HEK293 (cell line): ENCODE measurements at regions not wholly inside any gene's neighbourhood (a gene's known extent, or its start where the extent isn't known, plus 50 kb on each side); places are given as distances from the start of the nearest gene placed in this dataset.

Experiments
- CTCF ChIA-PET: fragments of 350-600 bp; formaldehyde crosslinking; extraction: SDS; loops from one replicate; lab custom pipeline; 2021; ENCODE audit warnings: antibody characterized with exemption; lab: Yijun Ruan, JAX
- POLR2A ChIA-PET: fragments of 300-600 bp; formaldehyde crosslinking; extraction: SDS; loops from one replicate; lab custom pipeline; 2020; ENCODE audit warnings: antibody characterized with exemption, inconsistent platforms; lab: Yijun Ruan, JAX
- H3K27ac ChIP-seq: fragments of 200-500 bp; sonication (Bioruptor generic); 2 replicates; pipeline ENCODE4 v1.5.1; 2014; ENCODE audit warnings: low read depth, low read length, control low read depth, inconsistent platforms; ENCODE audit errors: extremely low read depth
- H3K36me3 ChIP-seq, 2 experiments: fragments of 200-500 bp in 1 of 2; sonication (Bioruptor generic) in 1 of 2; 1 replicate in 1 of 2; 2 replicates in 1 of 2; pipeline ENCODE4 v1.5.1; 2014 to 2017; ENCODE audit warnings: inconsistent platforms in 2 of 2, low read length in 2 of 2; ENCODE audit not compliant: control insufficient read depth in 2 of 2, insufficient read depth in 1 of 2
- H3K4me1 ChIP-seq: fragments of 200-500 bp; sonication (Bioruptor generic); 2 replicates; pipeline ENCODE4 v1.5.1; 2014; ENCODE audit warnings: mild to moderate bottlenecking, low read length, inconsistent platforms; ENCODE audit not compliant: control insufficient read depth, insufficient read depth
- H3K4me3 ChIP-seq: 2 replicates; pipeline ENCODE4 v1.5.1; 2011; ENCODE audit warnings: low read depth, mild to moderate bottlenecking, control low read depth, low read length, moderate library complexity
- H3K9me3 ChIP-seq: fragments of 200-500 bp; sonication (Bioruptor generic); 2 replicates; pipeline ENCODE4 v1.5.1; 2014; ENCODE audit warnings: low read depth, low read length, inconsistent platforms; ENCODE audit not compliant: control insufficient read depth, insufficient read depth
- HOXD13 ChIP-seq: sonication (generic); formaldehyde crosslinking; IDR thresholded peaks from 2 replicates; pipeline ENCODE4 v1.8.0; 2022; ENCODE audit warnings: missing genetic modification reagents, borderline replicate concordance
- IKZF3 ChIP-seq: fragments of 450-650 bp; IDR thresholded peaks from 2 replicates; pipeline ENCODE4 v1.5.0; 2018; ENCODE audit warnings: missing biosample characterization, mild to moderate bottlenecking, missing genetic modification characterization, moderate library complexity
- KLF7 ChIP-seq: fragments of 450-650 bp; formaldehyde crosslinking; IDR thresholded peaks from 2 replicates; pipeline ENCODE4 v1.5.1; 2016; ENCODE audit warnings: missing biosample characterization, missing genetic modification characterization, borderline replicate concordance
- WT1 ChIP-seq: fragments of 450-650 bp; formaldehyde crosslinking; IDR thresholded peaks from 2 replicates; pipeline ENCODE4 v1.5.1; 2016; ENCODE audit warnings: missing biosample characterization, missing genetic modification characterization
- ZFHX2 ChIP-seq: fragments of 450-650 bp; formaldehyde crosslinking; conservative IDR thresholded peaks from 2 replicates; pipeline ENCODE4 v1.5.1; 2016; ENCODE audit warnings: missing biosample characterization, missing genetic modification characterization
- ZFP3 ChIP-seq: fragments of 450-650 bp; formaldehyde crosslinking; IDR thresholded peaks from 2 replicates; pipeline ENCODE4 v1.5.1; 2016; ENCODE audit warnings: low read depth, missing biosample characterization, missing genetic modification characterization
- ZNF121 ChIP-seq: fragments of 450-650 bp; formaldehyde crosslinking; IDR thresholded peaks from 2 replicates; pipeline ENCODE4 v1.5.1; 2016; ENCODE audit warnings: missing biosample characterization, missing genetic modification characterization
- ZNF132 ChIP-seq: fragments of 450-650 bp; formaldehyde crosslinking; IDR thresholded peaks from 2 replicates; pipeline ENCODE4 v1.5.1; 2017; ENCODE audit warnings: missing biosample characterization, missing genetic modification characterization, borderline replicate concordance
- ZNF174 ChIP-seq: fragments of 450-650 bp; formaldehyde crosslinking; IDR thresholded peaks from 2 replicates; pipeline ENCODE4 v1.5.0; 2017; ENCODE audit warnings: missing biosample characterization, mild to moderate bottlenecking, missing genetic modification characterization
- ZNF24 ChIP-seq: fragments of 450-650 bp; formaldehyde crosslinking; IDR thresholded peaks from 2 replicates; pipeline ENCODE4 v1.5.1; 2016; ENCODE audit warnings: missing biosample characterization, missing genetic modification characterization
- ZNF354C ChIP-seq: fragments of 450-650 bp; formaldehyde crosslinking; IDR thresholded peaks from 2 replicates; pipeline ENCODE4 v1.5.1; 2016; ENCODE audit warnings: missing biosample characterization, missing genetic modification characterization, low read depth, borderline replicate concordance
- ZNF366 ChIP-seq: fragments of 450-650 bp; formaldehyde crosslinking; conservative IDR thresholded peaks from 2 replicates; pipeline ENCODE4 v1.5.1; 2016; ENCODE audit warnings: missing biosample characterization, missing genetic modification characterization
- ZNF433 ChIP-seq: fragments of 450-650 bp; formaldehyde crosslinking; IDR thresholded peaks from 2 replicates; pipeline ENCODE4 v1.5.1; 2016; ENCODE audit warnings: missing biosample characterization, missing genetic modification characterization, low read depth
- ZNF571 ChIP-seq: fragments of 450-650 bp; formaldehyde crosslinking; IDR thresholded peaks from 2 replicates; pipeline ENCODE4 v1.5.0; 2017; ENCODE audit warnings: missing biosample characterization, missing genetic modification characterization
- ZNF677 ChIP-seq: fragments of 450-650 bp; IDR thresholded peaks from 2 replicates; pipeline ENCODE4 v1.5.0; 2018; ENCODE audit warnings: missing biosample characterization, mild to moderate bottlenecking, missing genetic modification characterization, moderate library complexity
- TF ChIP-seq, protein P1 (sequence below): fragments of 450-650 bp; formaldehyde crosslinking; IDR thresholded peaks from 2 replicates; pipeline ENCODE4 v1.5.1; 2016; ENCODE audit warnings: missing biosample characterization, missing genetic modification characterization
- TF ChIP-seq, protein P2 (sequence below): fragments of 450-650 bp; formaldehyde crosslinking; IDR thresholded peaks from 2 replicates; pipeline ENCODE4 v1.5.1; 2017; ENCODE audit warnings: missing biosample characterization, missing genetic modification characterization
- TF ChIP-seq, protein P3 (sequence below): fragments of 450-650 bp; formaldehyde crosslinking; IDR thresholded peaks from 2 replicates; pipeline ENCODE4 v1.5.1; 2016; ENCODE audit warnings: missing biosample characterization, missing genetic modification characterization, borderline replicate concordance
- TF ChIP-seq, protein P4 (sequence below): fragments of 450-650 bp; formaldehyde crosslinking; IDR thresholded peaks from 2 replicates; pipeline ENCODE4 v1.5.1; 2016; ENCODE audit warnings: missing biosample characterization, missing genetic modification characterization
- TF ChIP-seq, protein P5 (sequence below): fragments of 450-650 bp; formaldehyde crosslinking; IDR thresholded peaks from 2 replicates; pipeline ENCODE4 v1.5.1; 2017; ENCODE audit warnings: missing biosample characterization, missing genetic modification characterization

DNA sequence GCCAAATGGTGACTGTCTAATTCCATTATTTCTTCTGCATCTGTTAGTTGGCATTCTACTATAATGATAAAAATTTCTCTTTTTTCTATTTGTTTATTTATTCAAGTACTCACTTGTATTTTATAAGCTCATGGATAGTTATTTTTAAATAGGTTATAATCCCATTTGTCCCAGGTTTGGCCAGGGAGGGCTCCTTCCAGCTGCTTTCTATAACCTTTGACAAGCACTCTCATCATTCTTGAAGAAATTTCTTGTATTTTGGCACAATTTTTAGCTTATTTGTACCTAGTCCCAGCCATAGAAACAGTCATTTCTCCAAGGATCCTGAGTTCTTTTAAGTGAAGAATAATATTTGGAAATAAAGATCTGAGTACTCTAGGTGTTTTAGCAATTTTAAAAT is 1038.6 kb upstream of the AGA start (continued):
- no peak for TF ChIP-seq HOXD13 (CRISPR knock-in tag)
- no peak for TF ChIP-seq IKZF3 (tag by site-specific recombination)
- TF ChIP-seq ZNF366, result no peak
- TF ChIP-seq, protein P1, sequence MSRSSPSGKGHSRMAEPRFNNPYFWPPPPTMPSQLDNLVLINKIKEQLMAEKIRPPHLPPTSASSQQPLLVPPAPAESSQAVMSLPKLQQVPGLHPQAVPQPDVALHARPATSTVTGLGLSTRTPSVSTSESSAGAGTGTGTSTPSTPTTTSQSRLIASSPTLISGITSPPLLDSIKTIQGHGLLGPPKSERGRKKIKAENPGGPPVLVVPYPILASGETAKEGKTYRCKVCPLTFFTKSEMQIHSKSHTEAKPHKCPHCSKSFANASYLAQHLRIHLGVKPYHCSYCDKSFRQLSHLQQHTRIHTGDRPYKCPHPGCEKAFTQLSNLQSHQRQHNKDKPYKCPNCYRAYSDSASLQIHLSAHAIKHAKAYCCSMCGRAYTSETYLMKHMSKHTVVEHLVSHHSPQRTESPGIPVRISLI, result no peak
- TF ChIP-seq ZFHX2 (tag by site-specific recombination), result no peak
- TF ChIP-seq ZNF677 (tag by site-specific recombination), result no peak
- TF ChIP-seq, protein P2, sequence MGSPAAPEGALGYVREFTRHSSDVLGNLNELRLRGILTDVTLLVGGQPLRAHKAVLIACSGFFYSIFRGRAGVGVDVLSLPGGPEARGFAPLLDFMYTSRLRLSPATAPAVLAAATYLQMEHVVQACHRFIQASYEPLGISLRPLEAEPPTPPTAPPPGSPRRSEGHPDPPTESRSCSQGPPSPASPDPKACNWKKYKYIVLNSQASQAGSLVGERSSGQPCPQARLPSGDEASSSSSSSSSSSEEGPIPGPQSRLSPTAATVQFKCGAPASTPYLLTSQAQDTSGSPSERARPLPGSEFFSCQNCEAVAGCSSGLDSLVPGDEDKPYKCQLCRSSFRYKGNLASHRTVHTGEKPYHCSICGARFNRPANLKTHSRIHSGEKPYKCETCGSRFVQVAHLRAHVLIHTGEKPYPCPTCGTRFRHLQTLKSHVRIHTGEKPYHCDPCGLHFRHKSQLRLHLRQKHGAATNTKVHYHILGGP (tag by site-specific recombination), result no peak
- TF ChIP-seq, all 188 proteins: peak for 0

DNA sequence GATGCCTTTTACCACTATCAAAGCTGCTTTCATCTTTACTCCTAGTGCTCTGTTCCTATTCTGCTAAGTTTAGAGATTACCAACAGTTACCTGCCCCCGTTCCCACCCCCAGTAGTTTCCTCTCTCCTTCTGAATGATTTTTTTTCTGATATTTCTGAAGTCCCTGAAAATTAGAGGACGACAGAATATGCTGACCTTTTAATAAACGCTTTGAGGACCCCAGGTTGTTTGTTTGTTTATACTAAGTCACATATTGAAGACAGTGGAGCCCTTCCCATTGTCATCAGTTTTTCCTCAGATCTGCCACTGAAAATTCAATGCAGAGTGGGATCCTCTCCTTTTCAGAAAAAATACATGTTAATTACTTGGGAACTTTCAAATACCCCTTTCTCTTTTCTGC is 1039.3 kb upstream of the AGA start:
- no peaks in the 10 kb centered on the region for H3K36me3 ChIP-seq
- TF ChIP-seq, protein P3, sequence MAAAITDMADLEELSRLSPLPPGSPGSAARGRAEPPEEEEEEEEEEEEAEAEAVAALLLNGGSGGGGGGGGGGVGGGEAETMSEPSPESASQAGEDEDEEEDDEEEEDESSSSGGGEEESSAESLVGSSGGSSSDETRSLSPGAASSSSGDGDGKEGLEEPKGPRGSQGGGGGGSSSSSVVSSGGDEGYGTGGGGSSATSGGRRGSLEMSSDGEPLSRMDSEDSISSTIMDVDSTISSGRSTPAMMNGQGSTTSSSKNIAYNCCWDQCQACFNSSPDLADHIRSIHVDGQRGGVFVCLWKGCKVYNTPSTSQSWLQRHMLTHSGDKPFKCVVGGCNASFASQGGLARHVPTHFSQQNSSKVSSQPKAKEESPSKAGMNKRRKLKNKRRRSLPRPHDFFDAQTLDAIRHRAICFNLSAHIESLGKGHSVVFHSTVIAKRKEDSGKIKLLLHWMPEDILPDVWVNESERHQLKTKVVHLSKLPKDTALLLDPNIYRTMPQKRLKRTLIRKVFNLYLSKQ (tag by site-specific recombination), result no peak
- no peak for TF ChIP-seq KLF7
- no peak for TF ChIP-seq ZNF132
- TF ChIP-seq, protein P4, sequence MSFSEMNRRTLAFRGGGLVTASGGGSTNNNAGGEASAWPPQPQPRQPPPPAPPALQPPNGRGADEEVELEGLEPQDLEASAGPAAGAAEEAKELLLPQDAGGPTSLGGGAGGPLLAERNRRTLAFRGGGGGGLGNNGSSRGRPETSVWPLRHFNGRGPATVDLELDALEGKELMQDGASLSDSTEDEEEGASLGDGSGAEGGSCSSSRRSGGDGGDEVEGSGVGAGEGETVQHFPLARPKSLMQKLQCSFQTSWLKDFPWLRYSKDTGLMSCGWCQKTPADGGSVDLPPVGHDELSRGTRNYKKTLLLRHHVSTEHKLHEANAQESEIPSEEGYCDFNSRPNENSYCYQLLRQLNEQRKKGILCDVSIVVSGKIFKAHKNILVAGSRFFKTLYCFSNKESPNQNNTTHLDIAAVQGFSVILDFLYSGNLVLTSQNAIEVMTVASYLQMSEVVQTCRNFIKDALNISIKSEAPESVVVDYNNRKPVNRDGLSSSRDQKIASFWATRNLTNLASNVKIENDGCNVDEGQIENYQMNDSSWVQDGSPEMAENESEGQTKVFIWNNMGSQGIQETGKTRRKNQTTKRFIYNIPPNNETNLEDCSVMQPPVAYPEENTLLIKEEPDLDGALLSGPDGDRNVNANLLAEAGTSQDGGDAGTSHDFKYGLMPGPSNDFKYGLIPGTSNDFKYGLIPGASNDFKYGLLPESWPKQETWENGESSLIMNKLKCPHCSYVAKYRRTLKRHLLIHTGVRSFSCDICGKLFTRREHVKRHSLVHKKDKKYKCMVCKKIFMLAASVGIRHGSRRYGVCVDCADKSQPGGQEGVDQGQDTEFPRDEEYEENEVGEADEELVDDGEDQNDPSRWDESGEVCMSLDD, result no peak
- no peak for TF ChIP-seq ZNF433
- TF ChIP-seq ZFP3 (tag by site-specific recombination), result no peak
- no peak for TF ChIP-seq ZNF121
- TF ChIP-seq ZNF174 (tag by site-specific recombination), result no peak
- no peak for TF ChIP-seq ZNF24 (tag by site-specific recombination)
- no peak for TF ChIP-seq ZNF354C
- no peak for TF ChIP-seq WT1 (tag by site-specific recombination)
- no peak for TF ChIP-seq ZNF366
- TF ChIP-seq, protein P5, sequence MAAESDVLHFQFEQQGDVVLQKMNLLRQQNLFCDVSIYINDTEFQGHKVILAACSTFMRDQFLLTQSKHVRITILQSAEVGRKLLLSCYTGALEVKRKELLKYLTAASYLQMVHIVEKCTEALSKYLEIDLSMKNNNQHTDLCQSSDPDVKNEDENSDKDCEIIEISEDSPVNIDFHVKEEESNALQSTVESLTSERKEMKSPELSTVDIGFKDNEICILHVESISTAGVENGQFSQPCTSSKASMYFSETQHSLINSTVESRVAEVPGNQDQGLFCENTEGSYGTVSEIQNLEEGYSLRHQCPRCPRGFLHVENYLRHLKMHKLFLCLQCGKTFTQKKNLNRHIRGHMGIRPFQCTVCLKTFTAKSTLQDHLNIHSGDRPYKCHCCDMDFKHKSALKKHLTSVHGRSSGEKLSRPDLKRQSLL (tag by site-specific recombination), result no peak
- no peak for TF ChIP-seq ZNF571
- no peak overlapping the region for H3K27ac ChIP-seq
- H3K9me3 ChIP-seq, result no peaks in the 10 kb centered on the region
- CTCF ChIA-PET, result no interaction called here
- no peak overlapping the region for H3K4me3 ChIP-seq
- H3K4me1 ChIP-seq, result no peaks in the 10 kb centered on the region
- POLR2A ChIA-PET, result no interaction called here
